ENCODE measurements at regions not wholly inside any gene's neighbourhood (a gene's known extent, or its start where the extent isn't known, plus 50 kb on each side); places are given as distances from the start of the nearest gene placed in this dataset.

- Histone ChIP-seq H3F3A (ENCODE audit: low read depth) (no peaks in the 10 kb centered on the region), H3K79me2 (ENCODE audit: insufficient read depth, low read length) (no peaks in the 10 kb centered on the region), H4K20me1 (ENCODE audit: insufficient read depth, low read length, poor library complexity, severe bottlenecking) (no peaks in the 10 kb centered on the region), H3K9me3 (ENCODE audit: insufficient read depth, low read depth, low read length) (no peaks in the 10 kb centered on the region), H3K36me3 (ENCODE audit: insufficient read depth, low read length) (no peaks in the 10 kb centered on the region), H3K4me1 (ENCODE audit: insufficient read depth, low read length, poor library complexity, severe bottlenecking) (no peaks in the 10 kb centered on the region), H3K27me3 (ENCODE audit: insufficient read depth, low read length, poor library complexity, severe bottlenecking) (no peaks in the 10 kb centered on the region), H3K9me2 (replicated peaks; ENCODE audit: low read depth, low read length) (no peaks in the 10 kb centered on the region), H2AFZ (ENCODE audit: low read length) (no peak overlapping the region), H3K4me3 (ENCODE audit: low read length, poor library complexity, severe bottlenecking) (no peak overlapping the region), H3K4me2 (ENCODE audit: low read depth, low read length, poor library complexity, severe bottlenecking) (no peak overlapping the region), H3K9ac (ENCODE audit: low read depth, low read length, poor library complexity, severe bottlenecking) (no peak overlapping the region)
- TF ChIP-seq EZH2phosphoT487 (IDR thresholded peaks at IDR 0.05; ENCODE audit: borderline replicate concordance), result no peak
- no peak for TF ChIP-seq CTCF (conservative IDR thresholded peaks at IDR 0.05; ENCODE audit: low read length)
These were observed 138.2 kb downstream of the VAPA start for GRCh38 chr18:10051877-10052631.

GRCh38 chr18:10052871-10053270 is 139.1 kb downstream of the VAPA start:
- Histone ChIP-seq H3K4me2 (ENCODE audit: low read depth, low read length, poor library complexity, severe bottlenecking) (no peak overlapping the region), H4K20me1 (ENCODE audit: insufficient read depth, low read length, poor library complexity, severe bottlenecking) (no peaks in the 10 kb centered on the region), H3K27me3 (ENCODE audit: insufficient read depth, low read length, poor library complexity, severe bottlenecking) (no peaks in the 10 kb centered on the region), H3F3A (ENCODE audit: low read depth) (no peaks in the 10 kb centered on the region), H3K9me2 (replicated peaks; ENCODE audit: low read depth, low read length) (no peaks in the 10 kb centered on the region), H3K4me1 (ENCODE audit: insufficient read depth, low read length, poor library complexity, severe bottlenecking) (peaks cover 2% of the 10 kb centered on the region), H3K79me2 (ENCODE audit: insufficient read depth, low read length) (no peaks in the 10 kb centered on the region), H2AFZ (ENCODE audit: low read length) (no peak overlapping the region), H3K9me3 (ENCODE audit: insufficient read depth, low read depth, low read length) (no peaks in the 10 kb centered on the region), H3K4me3 (ENCODE audit: low read length, poor library complexity, severe bottlenecking) (no peak overlapping the region), H3K9ac (ENCODE audit: low read depth, low read length, poor library complexity, severe bottlenecking) (no peak overlapping the region), H3K36me3 (ENCODE audit: insufficient read depth, low read length) (no peaks in the 10 kb centered on the region)
- TF ChIP-seq CTCF (conservative IDR thresholded peaks at IDR 0.05; ENCODE audit: low read length), result no peak

GRCh38 chr18:10053861-10054260 is 140.0 kb downstream of the VAPA start:
- Histone ChIP-seq H3K79me2 (ENCODE audit: insufficient read depth, low read length) (no peaks in the 10 kb centered on the region), H3K4me3 (ENCODE audit: low read length, poor library complexity, severe bottlenecking) (no peak overlapping the region), H3F3A (ENCODE audit: low read depth) (no peaks in the 10 kb centered on the region), H3K9me2 (replicated peaks; ENCODE audit: low read depth, low read length) (no peaks in the 10 kb centered on the region), H3K4me1 (ENCODE audit: insufficient read depth, low read length, poor library complexity, severe bottlenecking) (peaks cover 7% of the 10 kb centered on the region), H3K9ac (ENCODE audit: low read depth, low read length, poor library complexity, severe bottlenecking) (no peak overlapping the region), H3K27me3 (ENCODE audit: insufficient read depth, low read length, poor library complexity, severe bottlenecking) (no peaks in the 10 kb centered on the region), H3K36me3 (ENCODE audit: insufficient read depth, low read length) (no peaks in the 10 kb centered on the region), H2AFZ (ENCODE audit: low read length) (no peak overlapping the region), H4K20me1 (ENCODE audit: insufficient read depth, low read length, poor library complexity, severe bottlenecking) (no peaks in the 10 kb centered on the region), H3K4me2 (ENCODE audit: low read depth, low read length, poor library complexity, severe bottlenecking) (no peak overlapping the region), H3K9me3 (ENCODE audit: insufficient read depth, low read depth, low read length) (no peaks in the 10 kb centered on the region)
- TF ChIP-seq EZH2phosphoT487 (IDR thresholded peaks at IDR 0.05; ENCODE audit: borderline replicate concordance) (no peak), CTCF (conservative IDR thresholded peaks at IDR 0.05; ENCODE audit: low read length) (no peak)
